ENCODE measurements at regions not wholly inside any gene's neighbourhood (a gene's known extent, or its start where the extent isn't known, plus 50 kb on each side); places are given as distances from the start of the nearest gene placed in this dataset.
A peak's percentile ranks its signal among the peaks of the same experiment; 100 is the strongest.

- Histone ChIP-seq H3K9me3 (ENCODE audit: control insufficient read depth in 5 of 5, low read length in 5 of 5) (no peaks in the 10 kb centered on the region), H3K4me3 (ENCODE audit: low read depth in 1 of 5, low read length in 5 of 5) (no peak overlapping the region), H3K4me1 (ENCODE audit: control insufficient read depth in 5 of 5, insufficient read depth in 5 of 5, low read length in 5 of 5) (peaks cover 0 to 3% (median 0%) of the 10 kb centered on the region in 5 donors), H3K36me3 (ENCODE audit: control insufficient read depth in 5 of 5, insufficient read depth in 5 of 5, low read length in 5 of 5) (no peaks in the 10 kb centered on the region), H3K27ac (ENCODE audit: low read depth, low read length) (no peak overlapping the region), H3K27me3 (ENCODE audit: control insufficient read depth in 5 of 5, insufficient read depth in 4 of 5, low read length in 5 of 5) (no peaks in the 10 kb centered on the region), H3K9ac (ENCODE audit: low read length in 5 of 5) (no peak overlapping the region)
Observed at GRCh38 chr1:82820816-82821215, 1020.1 kb downstream of the ADGRL2 start.

DNA sequence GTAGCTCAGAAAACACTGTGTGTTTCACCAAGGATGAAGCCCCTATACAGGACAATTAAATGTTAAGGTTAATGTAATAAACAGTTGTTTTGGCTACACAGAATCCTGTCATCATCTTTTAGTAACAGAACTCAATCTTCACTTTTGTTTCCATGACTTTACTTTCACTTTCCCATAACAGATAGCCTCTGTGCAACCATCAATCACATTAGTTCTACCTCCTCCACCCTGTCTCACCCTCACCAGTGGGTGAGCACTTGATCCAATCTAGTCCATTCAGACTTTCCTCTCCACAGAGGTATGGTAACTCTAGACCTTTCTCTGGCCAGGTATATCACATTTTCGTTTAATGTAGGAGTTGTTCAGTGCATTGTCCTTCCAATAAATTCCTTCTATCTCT lies 1018.5 kb downstream of the ADGRL2 start:
- peak overlapping the region in 2 of 5 donors; percentile 5 to 57 for H3K4me3 ChIP-seq (ENCODE audit: low read depth in 1 of 5, low read length in 5 of 5)
- H3K27ac ChIP-seq (ENCODE audit: low read depth, low read length), result no peak overlapping the region

DNA sequence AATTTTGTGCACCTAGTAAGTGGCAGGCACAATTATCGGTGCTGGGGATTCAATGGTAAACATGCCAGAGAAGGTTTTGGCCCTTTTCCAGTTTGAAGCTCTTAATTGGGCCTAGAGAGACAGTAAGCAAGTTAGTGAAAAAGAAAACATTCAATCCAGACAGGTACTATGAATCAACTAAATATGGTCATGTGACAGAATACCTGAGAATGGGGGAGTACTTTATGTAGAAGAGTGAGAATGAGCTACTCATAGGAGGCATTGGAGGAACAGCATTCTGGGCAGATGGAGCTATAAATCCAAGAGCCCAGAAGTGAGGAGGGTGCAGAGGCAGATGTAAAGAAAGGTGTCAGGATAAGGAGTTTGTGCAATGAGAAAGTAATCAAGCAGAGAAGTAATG lies 1017.9 kb downstream of the ADGRL2 start:
- Histone ChIP-seq H3K36me3 (ENCODE audit: control insufficient read depth in 5 of 5, insufficient read depth in 5 of 5, low read length in 5 of 5) (no peaks in the 10 kb centered on the region), H3K9me3 (ENCODE audit: control insufficient read depth in 5 of 5, low read length in 5 of 5) (no peaks in the 10 kb centered on the region), H3K9ac (ENCODE audit: low read length in 5 of 5) (no peak overlapping the region), H3K4me3 (ENCODE audit: low read depth in 1 of 5, low read length in 5 of 5) (no peak overlapping the region), H3K4me1 (ENCODE audit: control insufficient read depth in 5 of 5, insufficient read depth in 5 of 5, low read length in 5 of 5) (peaks cover 0 to 3% (median 0%) of the 10 kb centered on the region in 5 donors), H3K27me3 (ENCODE audit: control insufficient read depth in 5 of 5, insufficient read depth in 4 of 5, low read length in 5 of 5) (no peaks in the 10 kb centered on the region), H3K27ac (ENCODE audit: low read depth, low read length) (no peak overlapping the region)

More for the DNA sequence above, 1018.5 kb downstream of the ADGRL2 start:
- H3K36me3 ChIP-seq (ENCODE audit: control insufficient read depth in 5 of 5, insufficient read depth in 5 of 5, low read length in 5 of 5), result no peaks in the 10 kb centered on the region
- no peak overlapping the region for H3K9ac ChIP-seq (ENCODE audit: low read length in 5 of 5)
- H3K9me3 ChIP-seq (ENCODE audit: control insufficient read depth in 5 of 5, low read length in 5 of 5), result no peaks in the 10 kb centered on the region
- no peaks in the 10 kb centered on the region for H3K27me3 ChIP-seq (ENCODE audit: control insufficient read depth in 5 of 5, insufficient read depth in 4 of 5, low read length in 5 of 5)
- peaks cover 0 to 3% (median 0%) of the 10 kb centered on the region in 5 donors for H3K4me1 ChIP-seq (ENCODE audit: control insufficient read depth in 5 of 5, insufficient read depth in 5 of 5, low read length in 5 of 5)

DNA sequence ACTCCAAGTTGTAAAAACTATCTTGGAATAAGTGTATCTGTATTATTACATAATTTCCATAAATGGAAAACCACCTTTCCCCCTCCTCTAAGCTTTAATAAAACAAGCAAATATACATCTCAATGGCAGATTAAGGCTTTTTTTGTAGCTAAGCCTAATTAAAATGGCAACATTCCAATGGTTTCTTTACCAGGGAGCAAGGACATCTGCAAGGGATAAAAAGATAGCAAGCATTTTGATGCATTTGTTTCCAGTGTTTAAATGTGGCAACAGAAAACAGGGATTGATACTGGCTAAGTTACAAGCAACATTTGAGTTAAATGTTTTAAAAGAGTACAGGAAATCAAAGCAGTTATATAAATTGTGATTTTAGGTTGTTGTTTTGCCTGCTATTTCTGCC lies 1012.7 kb downstream of the ADGRL2 start:
- Histone ChIP-seq H3K4me1 (ENCODE audit: control insufficient read depth in 5 of 5, insufficient read depth in 5 of 5, low read length in 5 of 5) (no peaks in the 10 kb centered on the region), H3K4me3 (ENCODE audit: low read depth in 1 of 5, low read length in 5 of 5) (no peak overlapping the region), H3K9ac (ENCODE audit: low read length in 5 of 5) (no peak overlapping the region), H3K27ac (ENCODE audit: low read depth, low read length) (no peak overlapping the region), H3K27me3 (ENCODE audit: control insufficient read depth in 5 of 5, insufficient read depth in 4 of 5, low read length in 5 of 5) (no peaks in the 10 kb centered on the region), H3K9me3 (ENCODE audit: control insufficient read depth in 5 of 5, low read length in 5 of 5) (no peaks in the 10 kb centered on the region), H3K36me3 (ENCODE audit: control insufficient read depth in 5 of 5, insufficient read depth in 5 of 5, low read length in 5 of 5) (no peaks in the 10 kb centered on the region)

- no peak overlapping the region for H3K4me3 ChIP-seq (ENCODE audit: low read depth in 1 of 5, low read length in 5 of 5)
- H3K9me3 ChIP-seq (ENCODE audit: control insufficient read depth in 5 of 5, low read length in 5 of 5), result no peaks in the 10 kb centered on the region
- no peak overlapping the region for H3K9ac ChIP-seq (ENCODE audit: low read length in 5 of 5)
- H3K36me3 ChIP-seq (ENCODE audit: control insufficient read depth in 5 of 5, insufficient read depth in 5 of 5, low read length in 5 of 5), result no peaks in the 10 kb centered on the region
- H3K4me1 ChIP-seq (ENCODE audit: control insufficient read depth in 5 of 5, insufficient read depth in 5 of 5, low read length in 5 of 5), result no peaks in the 10 kb centered on the region
- H3K27me3 ChIP-seq (ENCODE audit: control insufficient read depth in 5 of 5, insufficient read depth in 4 of 5, low read length in 5 of 5), result no peaks in the 10 kb centered on the region
- no peak overlapping the region for H3K27ac ChIP-seq (ENCODE audit: low read depth, low read length)
Observed at GRCh38 chr1:82810601-82811000, 1009.9 kb downstream of the ADGRL2 start.

DNA sequence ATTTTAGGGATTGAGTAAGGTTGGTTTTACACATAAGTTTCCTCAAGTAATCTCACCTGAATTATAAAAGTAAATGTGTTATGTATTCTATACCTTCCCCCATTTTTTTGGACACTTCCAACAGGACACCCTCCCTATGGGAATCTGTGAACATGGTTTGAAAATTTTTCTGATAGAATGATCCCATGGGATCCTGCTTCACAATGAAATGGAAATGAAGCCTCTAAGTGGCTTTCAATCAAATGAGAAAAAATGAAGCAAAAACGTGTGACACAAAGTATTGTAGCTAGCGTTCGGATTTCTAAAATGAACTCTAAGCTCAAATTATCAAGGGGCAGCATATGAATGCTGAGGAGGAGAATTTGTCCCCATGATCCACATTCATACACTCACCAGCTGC lies 1006.8 kb downstream of the ADGRL2 start:
- Histone ChIP-seq H3K9ac (ENCODE audit: low read length in 5 of 5) (no peak overlapping the region), H3K4me3 (ENCODE audit: low read depth in 1 of 5, low read length in 5 of 5) (no peak overlapping the region), H3K9me3 (ENCODE audit: control insufficient read depth in 5 of 5, low read length in 5 of 5) (no peaks in the 10 kb centered on the region), H3K27ac (ENCODE audit: low read depth, low read length) (no peak overlapping the region), H3K4me1 (ENCODE audit: control insufficient read depth in 5 of 5, insufficient read depth in 5 of 5, low read length in 5 of 5) (no peaks in the 10 kb centered on the region), H3K27me3 (ENCODE audit: control insufficient read depth in 5 of 5, insufficient read depth in 4 of 5, low read length in 5 of 5) (no peaks in the 10 kb centered on the region), H3K36me3 (ENCODE audit: control insufficient read depth in 5 of 5, insufficient read depth in 5 of 5, low read length in 5 of 5) (no peaks in the 10 kb centered on the region)

- no peaks in the 10 kb centered on the region for H3K4me1 ChIP-seq (ENCODE audit: control insufficient read depth in 5 of 5, insufficient read depth in 5 of 5, low read length in 5 of 5)
- no peaks in the 10 kb centered on the region for H3K9me3 ChIP-seq (ENCODE audit: control insufficient read depth in 5 of 5, low read length in 5 of 5)
- H3K36me3 ChIP-seq (ENCODE audit: control insufficient read depth in 5 of 5, insufficient read depth in 5 of 5, low read length in 5 of 5), result no peaks in the 10 kb centered on the region
- H3K4me3 ChIP-seq (ENCODE audit: low read depth in 1 of 5, low read length in 5 of 5), result no peak overlapping the region
- no peak overlapping the region for H3K27ac ChIP-seq (ENCODE audit: low read depth, low read length)
- H3K27me3 ChIP-seq (ENCODE audit: control insufficient read depth in 5 of 5, insufficient read depth in 4 of 5, low read length in 5 of 5), result no peaks in the 10 kb centered on the region
- H3K9ac ChIP-seq (ENCODE audit: low read length in 5 of 5), result no peak overlapping the region
Observed at GRCh38 chr1:82806133-82806532, 1005.4 kb downstream of the ADGRL2 start.

DNA sequence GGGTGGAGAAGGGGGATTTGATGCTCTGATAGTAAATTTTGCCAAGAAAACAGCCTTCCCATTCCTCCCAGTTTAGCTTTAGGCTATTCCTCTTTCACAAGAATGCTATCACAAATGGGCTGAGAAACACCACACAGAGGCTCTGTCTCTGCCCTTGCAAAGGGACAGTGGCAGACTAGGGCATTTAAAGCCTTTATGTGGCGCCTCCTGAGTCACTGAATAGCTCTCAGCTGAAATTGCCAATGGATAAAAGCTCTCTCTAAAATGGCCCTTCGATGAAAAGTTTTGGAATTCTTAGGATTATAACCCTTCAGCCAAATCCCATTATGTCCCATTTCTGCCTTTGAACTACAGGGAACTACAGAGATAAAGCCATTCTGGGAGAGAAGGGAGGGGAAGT lies 1000.4 kb downstream of the ADGRL2 start:
- H3K27ac ChIP-seq (ENCODE audit: low read depth, low read length), result no peak overlapping the region
- no peak overlapping the region for H3K9ac ChIP-seq (ENCODE audit: low read length in 5 of 5)
- H3K9me3 ChIP-seq (ENCODE audit: control insufficient read depth in 5 of 5, low read length in 5 of 5), result peaks cover 0 to 4% (median 0%) of the 10 kb centered on the region in 5 donors
- H3K36me3 ChIP-seq (ENCODE audit: control insufficient read depth in 5 of 5, insufficient read depth in 5 of 5, low read length in 5 of 5), result no peaks in the 10 kb centered on the region
- no peaks in the 10 kb centered on the region for H3K4me1 ChIP-seq (ENCODE audit: control insufficient read depth in 5 of 5, insufficient read depth in 5 of 5, low read length in 5 of 5)
- no peaks in the 10 kb centered on the region for H3K27me3 ChIP-seq (ENCODE audit: control insufficient read depth in 5 of 5, insufficient read depth in 4 of 5, low read length in 5 of 5)
- H3K4me3 ChIP-seq (ENCODE audit: low read depth in 1 of 5, low read length in 5 of 5), result no peak overlapping the region

- Histone ChIP-seq H3K36me3 (ENCODE audit: control insufficient read depth in 5 of 5, insufficient read depth in 5 of 5, low read length in 5 of 5) (no peaks in the 10 kb centered on the region), H3K27me3 (ENCODE audit: control insufficient read depth in 5 of 5, insufficient read depth in 4 of 5, low read length in 5 of 5) (no peaks in the 10 kb centered on the region), H3K9ac (ENCODE audit: low read length in 5 of 5) (no peak overlapping the region), H3K4me1 (ENCODE audit: control insufficient read depth in 5 of 5, insufficient read depth in 5 of 5, low read length in 5 of 5) (no peaks in the 10 kb centered on the region), H3K27ac (ENCODE audit: low read depth, low read length) (no peak overlapping the region), H3K4me3 (ENCODE audit: low read depth in 1 of 5, low read length in 5 of 5) (no peak overlapping the region), H3K9me3 (ENCODE audit: control insufficient read depth in 5 of 5, low read length in 5 of 5) (peaks cover 0 to 4% (median 0%) of the 10 kb centered on the region in 5 donors)
Observed at GRCh38 chr1:82800721-82801120, 1000.0 kb downstream of the ADGRL2 start.

GRCh38 chr1:82799261-82799660 lies 998.5 kb downstream of the ADGRL2 start:
- no peak overlapping the region for H3K9ac ChIP-seq (ENCODE audit: low read length in 5 of 5)
- no peak overlapping the region for H3K4me3 ChIP-seq (ENCODE audit: low read depth in 1 of 5, low read length in 5 of 5)
- H3K27ac ChIP-seq (ENCODE audit: low read depth, low read length), result no peak overlapping the region
- H3K27me3 ChIP-seq (ENCODE audit: control insufficient read depth in 5 of 5, insufficient read depth in 4 of 5, low read length in 5 of 5), result no peaks in the 10 kb centered on the region
- H3K4me1 ChIP-seq (ENCODE audit: control insufficient read depth in 5 of 5, insufficient read depth in 5 of 5, low read length in 5 of 5), result no peaks in the 10 kb centered on the region
- peaks cover 0 to 4% (median 0%) of the 10 kb centered on the region in 5 donors for H3K9me3 ChIP-seq (ENCODE audit: control insufficient read depth in 5 of 5, low read length in 5 of 5)
- no peaks in the 10 kb centered on the region for H3K36me3 ChIP-seq (ENCODE audit: control insufficient read depth in 5 of 5, insufficient read depth in 5 of 5, low read length in 5 of 5)

All from subcutaneous abdominal adipose tissue (tissue), 5 donors.